ENCODE measurements at regions not wholly inside any gene's neighbourhood (a gene's known extent, or its start where the extent isn't known, plus 50 kb on each side); places are given as distances from the start of the nearest gene placed in this dataset.

GRCh38 chr1:22291057-22291456, 148.2 kb upstream of the WNT4 start:
- Histone ChIP-seq H3K9ac (ENCODE audit: low read depth in 1 of 2, low read length in 2 of 2) (no peak overlapping the region), H3K4me1 (ENCODE audit: control insufficient read depth in 2 of 2, insufficient read depth in 2 of 2, low read length in 2 of 2) (no peaks in the 10 kb centered on the region), H3K27ac (ENCODE audit: low read depth in 2 of 2, low read length in 2 of 2) (no peak overlapping the region), H3K36me3 (ENCODE audit: control insufficient read depth in 2 of 2, insufficient read depth in 2 of 2, low read length in 2 of 2) (no peaks in the 10 kb centered on the region), H3K9me3 (ENCODE audit: control insufficient read depth in 2 of 2, low read length in 2 of 2) (no peaks in the 10 kb centered on the region), H3K4me3 (ENCODE audit: low read length in 2 of 2) (no peak overlapping the region), H3K27me3 (ENCODE audit: control insufficient read depth in 2 of 2, insufficient read depth in 2 of 2, low read length in 2 of 2) (peaks cover 3 to 4% of the 10 kb centered on the region in 2 donors)

- Histone ChIP-seq H3K9ac (ENCODE audit: low read depth in 1 of 2, low read length in 2 of 2) (no peak overlapping the region), H3K27ac (ENCODE audit: low read depth in 2 of 2, low read length in 2 of 2) (no peak overlapping the region), H3K9me3 (ENCODE audit: control insufficient read depth in 2 of 2, low read length in 2 of 2) (no peaks in the 10 kb centered on the region), H3K4me3 (ENCODE audit: low read length in 2 of 2) (no peak overlapping the region), H3K27me3 (ENCODE audit: control insufficient read depth in 2 of 2, insufficient read depth in 2 of 2, low read length in 2 of 2) (peaks cover 5 to 7% of the 10 kb centered on the region in 2 donors), H3K4me1 (ENCODE audit: control insufficient read depth in 2 of 2, insufficient read depth in 2 of 2, low read length in 2 of 2) (no peaks in the 10 kb centered on the region), H3K36me3 (ENCODE audit: control insufficient read depth in 2 of 2, insufficient read depth in 2 of 2, low read length in 2 of 2) (no peaks in the 10 kb centered on the region)
Observed at GRCh38 chr1:22291494-22291893, 148.6 kb upstream of the WNT4 start.

GRCh38 chr1:22292011-22292788, 149.3 kb upstream of the WNT4 start:
- no peak overlapping the region for H3K9ac ChIP-seq (ENCODE audit: low read depth in 1 of 2, low read length in 2 of 2)
- H3K4me1 ChIP-seq (ENCODE audit: control insufficient read depth in 2 of 2, insufficient read depth in 2 of 2, low read length in 2 of 2) = no peaks in the 10 kb centered on the region
- no peak overlapping the region for H3K4me3 ChIP-seq (ENCODE audit: low read length in 2 of 2)
- H3K36me3 ChIP-seq (ENCODE audit: control insufficient read depth in 2 of 2, insufficient read depth in 2 of 2, low read length in 2 of 2) = no peaks in the 10 kb centered on the region
- no peaks in the 10 kb centered on the region for H3K9me3 ChIP-seq (ENCODE audit: control insufficient read depth in 2 of 2, low read length in 2 of 2)
- peaks cover 5 to 11% of the 10 kb centered on the region in 2 donors for H3K27me3 ChIP-seq (ENCODE audit: control insufficient read depth in 2 of 2, insufficient read depth in 2 of 2, low read length in 2 of 2)
- no peak overlapping the region for H3K27ac ChIP-seq (ENCODE audit: low read depth in 2 of 2, low read length in 2 of 2)

GRCh38 chr1:22295396-22295795, 152.5 kb upstream of the WNT4 start:
- no peaks in the 10 kb centered on the region for H3K36me3 ChIP-seq (ENCODE audit: control insufficient read depth in 2 of 2, insufficient read depth in 2 of 2, low read length in 2 of 2)
- no peak overlapping the region for H3K4me3 ChIP-seq (ENCODE audit: low read length in 2 of 2)
- H3K9me3 ChIP-seq (ENCODE audit: control insufficient read depth in 2 of 2, low read length in 2 of 2) = no peaks in the 10 kb centered on the region
- H3K9ac ChIP-seq (ENCODE audit: low read depth in 1 of 2, low read length in 2 of 2) = no peak overlapping the region
- peaks cover 9 to 16% of the 10 kb centered on the region in 2 donors for H3K27me3 ChIP-seq (ENCODE audit: control insufficient read depth in 2 of 2, insufficient read depth in 2 of 2, low read length in 2 of 2)
- no peak overlapping the region for H3K27ac ChIP-seq (ENCODE audit: low read depth in 2 of 2, low read length in 2 of 2)
- H3K4me1 ChIP-seq (ENCODE audit: control insufficient read depth in 2 of 2, insufficient read depth in 2 of 2, low read length in 2 of 2) = no peaks in the 10 kb centered on the region

GRCh38 chr1:22295856-22296255, 153.0 kb upstream of the WNT4 start:
- Histone ChIP-seq H3K4me1 (ENCODE audit: control insufficient read depth in 2 of 2, insufficient read depth in 2 of 2, low read length in 2 of 2) (no peaks in the 10 kb centered on the region), H3K4me3 (ENCODE audit: low read length in 2 of 2) (no peak overlapping the region), H3K9ac (ENCODE audit: low read depth in 1 of 2, low read length in 2 of 2) (no peak overlapping the region), H3K27ac (ENCODE audit: low read depth in 2 of 2, low read length in 2 of 2) (no peak overlapping the region), H3K27me3 (ENCODE audit: control insufficient read depth in 2 of 2, insufficient read depth in 2 of 2, low read length in 2 of 2) (peaks cover 9 to 16% of the 10 kb centered on the region in 2 donors), H3K9me3 (ENCODE audit: control insufficient read depth in 2 of 2, low read length in 2 of 2) (no peaks in the 10 kb centered on the region), H3K36me3 (ENCODE audit: control insufficient read depth in 2 of 2, insufficient read depth in 2 of 2, low read length in 2 of 2) (no peaks in the 10 kb centered on the region)

GRCh38 chr1:22296701-22297591, 154.0 kb upstream of the WNT4 start:
- Histone ChIP-seq H3K27ac (ENCODE audit: low read depth in 2 of 2, low read length in 2 of 2) (no peak overlapping the region), H3K4me3 (ENCODE audit: low read length in 2 of 2) (no peak overlapping the region), H3K27me3 (ENCODE audit: control insufficient read depth in 2 of 2, insufficient read depth in 2 of 2, low read length in 2 of 2) (peaks cover 9 to 16% of the 10 kb centered on the region in 2 donors), H3K4me1 (ENCODE audit: control insufficient read depth in 2 of 2, insufficient read depth in 2 of 2, low read length in 2 of 2) (no peaks in the 10 kb centered on the region), H3K36me3 (ENCODE audit: control insufficient read depth in 2 of 2, insufficient read depth in 2 of 2, low read length in 2 of 2) (no peaks in the 10 kb centered on the region), H3K9me3 (ENCODE audit: control insufficient read depth in 2 of 2, low read length in 2 of 2) (no peaks in the 10 kb centered on the region), H3K9ac (ENCODE audit: low read depth in 1 of 2, low read length in 2 of 2) (no peak overlapping the region)

GRCh38 chr1:22297999-22298398, 153.7 kb upstream of the ZBTB40 start:
- Histone ChIP-seq H3K27me3 (ENCODE audit: control insufficient read depth in 2 of 2, insufficient read depth in 2 of 2, low read length in 2 of 2) (peaks cover 9 to 16% of the 10 kb centered on the region in 2 donors), H3K4me3 (ENCODE audit: low read length in 2 of 2) (no peak overlapping the region), H3K36me3 (ENCODE audit: control insufficient read depth in 2 of 2, insufficient read depth in 2 of 2, low read length in 2 of 2) (no peaks in the 10 kb centered on the region), H3K9ac (ENCODE audit: low read depth in 1 of 2, low read length in 2 of 2) (no peak overlapping the region), H3K27ac (ENCODE audit: low read depth in 2 of 2, low read length in 2 of 2) (no peak overlapping the region), H3K4me1 (ENCODE audit: control insufficient read depth in 2 of 2, insufficient read depth in 2 of 2, low read length in 2 of 2) (no peaks in the 10 kb centered on the region), H3K9me3 (ENCODE audit: control insufficient read depth in 2 of 2, low read length in 2 of 2) (no peaks in the 10 kb centered on the region)

- H3K36me3 ChIP-seq (ENCODE audit: control insufficient read depth in 2 of 2, insufficient read depth in 2 of 2, low read length in 2 of 2) = no peaks in the 10 kb centered on the region
- H3K9ac ChIP-seq (ENCODE audit: low read depth in 1 of 2, low read length in 2 of 2) = no peak overlapping the region
- H3K27ac ChIP-seq (ENCODE audit: low read depth in 2 of 2, low read length in 2 of 2) = no peak overlapping the region
- no peaks in the 10 kb centered on the region for H3K27me3 ChIP-seq (ENCODE audit: control insufficient read depth in 2 of 2, insufficient read depth in 2 of 2, low read length in 2 of 2)
- H3K4me1 ChIP-seq (ENCODE audit: control insufficient read depth in 2 of 2, insufficient read depth in 2 of 2, low read length in 2 of 2) = no peaks in the 10 kb centered on the region
- no peaks in the 10 kb centered on the region for H3K9me3 ChIP-seq (ENCODE audit: control insufficient read depth in 2 of 2, low read length in 2 of 2)
- H3K4me3 ChIP-seq (ENCODE audit: low read length in 2 of 2) = no peak overlapping the region
Observed at GRCh38 chr1:22303816-22304215, 147.8 kb upstream of the ZBTB40 start.

GRCh38 chr1:22309572-22309971, 142.1 kb upstream of the ZBTB40 start:
- no peak overlapping the region for H3K9ac ChIP-seq (ENCODE audit: low read depth in 1 of 2, low read length in 2 of 2)
- H3K36me3 ChIP-seq (ENCODE audit: control insufficient read depth in 2 of 2, insufficient read depth in 2 of 2, low read length in 2 of 2) = no peaks in the 10 kb centered on the region
- H3K4me3 ChIP-seq (ENCODE audit: low read length in 2 of 2) = no peak overlapping the region
- H3K4me1 ChIP-seq (ENCODE audit: control insufficient read depth in 2 of 2, insufficient read depth in 2 of 2, low read length in 2 of 2) = no peaks in the 10 kb centered on the region
- no peaks in the 10 kb centered on the region for H3K27me3 ChIP-seq (ENCODE audit: control insufficient read depth in 2 of 2, insufficient read depth in 2 of 2, low read length in 2 of 2)
- no peak overlapping the region for H3K27ac ChIP-seq (ENCODE audit: low read depth in 2 of 2, low read length in 2 of 2)
- H3K9me3 ChIP-seq (ENCODE audit: control insufficient read depth in 2 of 2, low read length in 2 of 2) = no peaks in the 10 kb centered on the region

GRCh38 chr1:22311461-22311860, 140.2 kb upstream of the ZBTB40 start:
- Histone ChIP-seq H3K9me3 (ENCODE audit: control insufficient read depth in 2 of 2, low read length in 2 of 2) (no peaks in the 10 kb centered on the region), H3K4me1 (ENCODE audit: control insufficient read depth in 2 of 2, insufficient read depth in 2 of 2, low read length in 2 of 2) (no peaks in the 10 kb centered on the region), H3K27ac (ENCODE audit: low read depth in 2 of 2, low read length in 2 of 2) (no peak overlapping the region), H3K27me3 (ENCODE audit: control insufficient read depth in 2 of 2, insufficient read depth in 2 of 2, low read length in 2 of 2) (no peaks in the 10 kb centered on the region), H3K36me3 (ENCODE audit: control insufficient read depth in 2 of 2, insufficient read depth in 2 of 2, low read length in 2 of 2) (no peaks in the 10 kb centered on the region), H3K9ac (ENCODE audit: low read depth in 1 of 2, low read length in 2 of 2) (no peak overlapping the region), H3K4me3 (ENCODE audit: low read length in 2 of 2) (no peak overlapping the region)
